IMR-90 (cell line): ENCODE measurements at regions not wholly inside any gene's neighbourhood (a gene's known extent, or its start where the extent isn't known, plus 50 kb on each side); places are given as distances from the start of the nearest gene placed in this dataset.

Source experiments
- ATAC-seq: fragments of 200-7000 bp; cut with Tn5 transposase; 2 replicates; pipeline ENCODE4 v1.9.1; 2020; ENCODE audit warnings: low read depth, mild to moderate bottlenecking, moderate library complexity
- BruUV-seq: library from RNA; stranded (reverse); fragments of 400-500 nt; replicated peaks from 2 replicates; lab custom pipeline; 2021; lab: Mats Ljungman, UMichigan
- CTCF ChIA-PET: fragments of 300-600 bp; formaldehyde crosslinking; extraction: SDS; loops from one replicate; lab custom pipeline; 2021; ENCODE audit warnings: antibody characterized with exemption; lab: Yijun Ruan, JAX
- POLR2A ChIA-PET: fragments of 300-600 bp; sonication (Branson Sonifier 250); formaldehyde crosslinking; loops from one replicate; lab custom pipeline; 2022; ENCODE audit warnings: antibody characterized with exemption; ENCODE audit not compliant: unreplicated experiment; lab: Charles Lee
- DNase-seq: peaks from one replicate; pipeline ENCODE4 v3.0.0; 2013
- H2AFZ ChIP-seq: replicated peaks from 2 replicates; pipeline ENCODE3; 2013; ENCODE audit warnings: low read length, mild to moderate bottlenecking; ENCODE audit not compliant: poor library complexity
- H2AK5ac ChIP-seq: 2 replicates; pipeline ENCODE4 v1.6.1; 2013; ENCODE audit warnings: low read depth, low read length, inconsistent platforms
- H2AK9ac ChIP-seq: replicated peaks from 2 replicates; pipeline ENCODE3; 2013; ENCODE audit warnings: mild to moderate bottlenecking, low read depth, low read length, moderate library complexity; ENCODE audit not compliant: poor library complexity
- H2BK120ac ChIP-seq: 2 replicates; pipeline ENCODE4 v1.6.1; 2013; ENCODE audit warnings: low read depth, low read length, inconsistent platforms
- H2BK15ac ChIP-seq: 3 replicates; pipeline ENCODE4 v1.6.1; 2013; ENCODE audit warnings: low read depth, low read length, inconsistent platforms
- H2BK20ac ChIP-seq: 2 replicates; pipeline ENCODE4 v1.6.1; 2013; ENCODE audit warnings: low read depth, mild to moderate bottlenecking, inconsistent platforms, low read length, moderate library complexity
- H2BK5ac ChIP-seq: 2 replicates; pipeline ENCODE4 v1.6.1; 2013; ENCODE audit warnings: mild to moderate bottlenecking, low read depth, low read length, inconsistent platforms; ENCODE audit not compliant: poor library complexity, severe bottlenecking
- H3K14ac ChIP-seq: replicated peaks from 2 replicates; pipeline ENCODE4 v1.6.1; 2013; ENCODE audit warnings: low read depth, low read length, inconsistent platforms
- H3K18ac ChIP-seq: 2 replicates; pipeline ENCODE4 v1.6.1; 2013; ENCODE audit warnings: low read depth, low read length, control low read depth
- H3K23ac ChIP-seq: 2 replicates; pipeline ENCODE4 v1.6.1; 2013; ENCODE audit warnings: low read depth, low read length, inconsistent platforms
- H3K27ac ChIP-seq: 2 replicates; pipeline ENCODE4 v1.5.1; 2013; ENCODE audit warnings: mild to moderate bottlenecking, control low read depth, low read length; ENCODE audit not compliant: insufficient read depth
- H3K27me3 ChIP-seq: 2 replicates; pipeline ENCODE4 v1.6.1; 2013; ENCODE audit warnings: low read length; ENCODE audit not compliant: control insufficient read depth, insufficient read depth
- H3K36me3 ChIP-seq: 2 replicates; pipeline ENCODE4 v1.6.1; 2013; ENCODE audit warnings: low read length, mixed read lengths; ENCODE audit not compliant: control insufficient read depth, insufficient read depth
- H3K4ac ChIP-seq: 2 replicates; pipeline ENCODE4 v1.6.1; 2013; ENCODE audit warnings: low read depth, low read length, inconsistent platforms
- H3K4me1 ChIP-seq: 2 replicates; pipeline ENCODE4 v1.6.1; 2013; ENCODE audit warnings: low read length, mixed read lengths; ENCODE audit not compliant: control insufficient read depth, insufficient read depth
- H3K4me2 ChIP-seq: 2 replicates; pipeline ENCODE4 v1.6.1; 2013; ENCODE audit warnings: low read depth, mild to moderate bottlenecking, control low read depth, low read length, moderate library complexity
- H3K4me3 ChIP-seq: 2 replicates; pipeline ENCODE4 v1.5.1; 2013; ENCODE audit warnings: low read depth, mild to moderate bottlenecking, control low read depth, low read length, moderate library complexity; ENCODE audit not compliant: insufficient read depth
- H3K56ac ChIP-seq: 2 replicates; pipeline ENCODE4 v1.6.1; 2013; ENCODE audit warnings: low read length, inconsistent platforms; ENCODE audit not compliant: insufficient read depth; ENCODE audit errors: extremely low read depth
- H3K79me1 ChIP-seq, 2 experiments: 2 replicates each; pipeline ENCODE4 v1.6.1; 2013; ENCODE audit warnings: low read length in 2 of 2, inconsistent platforms in 1 of 2, low read depth in 1 of 2
- H3K9ac ChIP-seq: 2 replicates; pipeline ENCODE4 v1.6.1; 2013; ENCODE audit warnings: low read depth, low read length, control low read depth
- H3K9me1 ChIP-seq: 2 replicates; pipeline ENCODE4 v1.6.1; 2013; ENCODE audit warnings: low read length, inconsistent platforms; ENCODE audit not compliant: insufficient read depth
- H3K9me3 ChIP-seq: 2 replicates; pipeline ENCODE4 v1.6.1; 2013; ENCODE audit warnings: low read length; ENCODE audit not compliant: control insufficient read depth, insufficient read depth
- H4K20me1 ChIP-seq: 2 replicates; pipeline ENCODE4 v1.6.1; 2013; ENCODE audit warnings: low read length, inconsistent platforms; ENCODE audit not compliant: insufficient read depth
- H4K5ac ChIP-seq: 2 replicates; pipeline ENCODE4 v1.6.1; 2013; ENCODE audit warnings: mild to moderate bottlenecking, low read depth, low read length, control low read depth
- H4K8ac ChIP-seq, 2 experiments: 2 replicates each; pipeline ENCODE4 v1.6.1; 2013; ENCODE audit warnings: low read depth in 2 of 2, low read length in 2 of 2, control low read depth in 1 of 2, inconsistent platforms in 1 of 2
- H4K91ac ChIP-seq: 2 replicates; pipeline ENCODE4 v1.6.1; 2013; ENCODE audit warnings: low read depth, low read length, inconsistent platforms; ENCODE audit not compliant: insufficient read depth
- BHLHE40 ChIP-seq: fragments of 150-350 bp; IDR thresholded peaks from 2 replicates; pipeline ENCODE4 v1.6.1; 2016; ENCODE audit warnings: mild to moderate bottlenecking, low read depth, low read length
- CEBPB ChIP-seq: IDR thresholded peaks from 2 replicates; pipeline ENCODE4 v1.6.1; 2012; ENCODE audit warnings: low read depth, low read length, improper control_type of control experiment
- FOS ChIP-seq: fragments of 150-350 bp; IDR thresholded peaks from 2 replicates; pipeline ENCODE4 v1.6.1; 2016; ENCODE audit warnings: low read depth, low read length
- MAFK ChIP-seq: IDR thresholded peaks from 2 replicates; pipeline ENCODE4 v1.6.1; 2012; ENCODE audit warnings: low read depth, low read length, improper control_type of control experiment
- MAZ ChIP-seq: IDR thresholded peaks from 2 replicates; pipeline ENCODE4 v1.6.1; 2012; ENCODE audit warnings: low read depth, mild to moderate bottlenecking, low read length, improper control_type of control experiment, moderate library complexity, borderline replicate concordance
- NFE2L2 ChIP-seq: fragments of 150-350 bp; IDR thresholded peaks from 2 replicates; pipeline ENCODE4 v1.6.1; 2016; ENCODE audit warnings: low read depth, mild to moderate bottlenecking, low read length
- POLR2A ChIP-seq: IDR thresholded peaks from 2 replicates; pipeline ENCODE4 v1.6.1; 2012; ENCODE audit warnings: mild to moderate bottlenecking, low read depth, low read length
- RAD21 ChIP-seq: IDR thresholded peaks from 2 replicates; pipeline ENCODE4 v1.6.1; 2012; ENCODE audit warnings: low read length, improper control_type of control experiment
- RCOR1 ChIP-seq: IDR thresholded peaks from 2 replicates; pipeline ENCODE4 v1.6.1; 2012; ENCODE audit warnings: mild to moderate bottlenecking, low read length, improper control_type of control experiment; ENCODE audit not compliant: insufficient replicate concordance
- RFX5 ChIP-seq: IDR thresholded peaks from 2 replicates; pipeline ENCODE4 v1.8.0; 2012; ENCODE audit warnings: low read depth, mild to moderate bottlenecking, low read length, moderate library complexity
- WGBS, 2 experiments: methylation state at CpG; one replicate each; pipeline versions ENCODE4 v1.1.5 to v1.1.7; 2013; ENCODE audit warnings: missing lambda C conversion rate in 2 of 2; ENCODE audit not compliant: insufficient read length in 1 of 2; ENCODE audit errors: extremely low coverage in 2 of 2; 5-methylcytosine and 5-hydroxymethylcytosine counted together
- dilution Hi-C: fragments of 300-500 bp; cut with HindIII; formaldehyde crosslinking; loops from one replicate; pipeline ENCODE4 v1.14.3; 2018; ENCODE audit warnings: low sequenced_read_pairs; ENCODE audit not compliant: unreplicated experiment
- in situ Hi-C: fragments of 300-500 bp; cut with MboI; formaldehyde crosslinking; loops from 3 replicates; pipeline ENCODE4 v1.14.3; 2019; ENCODE audit warnings: low sequenced_read_pairs, inconsistent platforms, mixed read lengths
- intact Hi-C: fragments of 100-400 bp; cut with micrococcal nuclease; formaldehyde crosslinking; loops from 2 replicates; pipeline ENCODE4 v1.10.0; 2022
- TF ChIP-seq, protein P1 (sequence below): fragments of 150-350 bp; IDR thresholded peaks from 2 replicates; pipeline ENCODE4 v1.6.1; 2016; ENCODE audit warnings: low read depth, mild to moderate bottlenecking, low read length, moderate library complexity, borderline replicate concordance
- TF ChIP-seq, protein P2 (sequence below): conservative IDR thresholded peaks from 2 replicates; pipeline ENCODE4 v1.5.1; 2012; ENCODE audit warnings: mild to moderate bottlenecking, low read depth, low read length, improper control_type of control experiment
- TF ChIP-seq, protein P3 (sequence below): fragments of 150-350 bp; IDR thresholded peaks from 2 replicates; pipeline ENCODE4 v1.6.1; 2017; ENCODE audit warnings: mild to moderate bottlenecking, antibody characterized with exemption, low read length, low read depth

DNA sequence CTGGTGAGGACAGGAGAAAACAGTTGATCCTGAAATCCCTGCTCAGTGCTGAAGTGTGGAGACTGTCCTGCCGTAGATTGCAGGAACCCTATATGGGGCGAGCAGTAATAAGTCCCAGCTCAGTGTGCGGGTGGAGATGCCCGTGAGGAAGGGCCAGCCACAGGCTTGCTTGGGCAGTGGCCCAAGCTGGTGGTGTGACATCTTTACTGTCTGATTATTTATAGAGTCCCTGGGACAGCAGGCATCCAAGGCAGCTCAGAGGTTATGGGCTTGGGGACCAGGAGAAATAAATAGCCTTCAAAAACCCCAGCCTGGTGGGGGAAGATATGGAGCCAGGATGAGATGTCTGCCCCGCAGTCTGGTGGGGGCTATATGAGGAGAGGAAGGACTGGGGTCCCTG lies 170.7 kb upstream of the POU3F1 start:
- no peak overlapping the region for H3K14ac ChIP-seq
- H3K27ac ChIP-seq: no peak overlapping the region
- no peak overlapping the region for H2BK15ac ChIP-seq
- 34% methylated on average over 3 of the region's 5 CpGs; no CpG with 5 or more reads in 1 of the 2 experiments for WGBS, 2 experiments
- H2AK5ac ChIP-seq: no peak overlapping the region
- dilution Hi-C loops (no loop called here), in situ Hi-C loops (no loop called here), intact Hi-C loops (no loop called here)
- H4K91ac ChIP-seq: no peak overlapping the region
- no peak overlapping the region for H3K23ac ChIP-seq
- CTCF ChIA-PET: no interaction called here
- no peak overlapping the region for H2BK120ac ChIP-seq
- DNase-seq: no peak
- H3K79me1 ChIP-seq: no peaks in the 10 kb centered on the region
- H4K8ac ChIP-seq: no peak overlapping the region
- TF ChIP-seq MAZ (no peak), FOS (no peak), CEBPB (no peak), RCOR1 (no peak), MAFK (no peak), RFX5 (no peak), NFE2L2 (no peak), POLR2A (no peak), BHLHE40 (no peak), RAD21 (no peak)
- TF ChIP-seq, protein P1, sequence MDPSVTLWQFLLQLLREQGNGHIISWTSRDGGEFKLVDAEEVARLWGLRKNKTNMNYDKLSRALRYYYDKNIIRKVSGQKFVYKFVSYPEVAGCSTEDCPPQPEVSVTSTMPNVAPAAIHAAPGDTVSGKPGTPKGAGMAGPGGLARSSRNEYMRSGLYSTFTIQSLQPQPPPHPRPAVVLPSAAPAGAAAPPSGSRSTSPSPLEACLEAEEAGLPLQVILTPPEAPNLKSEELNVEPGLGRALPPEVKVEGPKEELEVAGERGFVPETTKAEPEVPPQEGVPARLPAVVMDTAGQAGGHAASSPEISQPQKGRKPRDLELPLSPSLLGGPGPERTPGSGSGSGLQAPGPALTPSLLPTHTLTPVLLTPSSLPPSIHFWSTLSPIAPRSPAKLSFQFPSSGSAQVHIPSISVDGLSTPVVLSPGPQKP: no peak
- TF ChIP-seq, protein P2, sequence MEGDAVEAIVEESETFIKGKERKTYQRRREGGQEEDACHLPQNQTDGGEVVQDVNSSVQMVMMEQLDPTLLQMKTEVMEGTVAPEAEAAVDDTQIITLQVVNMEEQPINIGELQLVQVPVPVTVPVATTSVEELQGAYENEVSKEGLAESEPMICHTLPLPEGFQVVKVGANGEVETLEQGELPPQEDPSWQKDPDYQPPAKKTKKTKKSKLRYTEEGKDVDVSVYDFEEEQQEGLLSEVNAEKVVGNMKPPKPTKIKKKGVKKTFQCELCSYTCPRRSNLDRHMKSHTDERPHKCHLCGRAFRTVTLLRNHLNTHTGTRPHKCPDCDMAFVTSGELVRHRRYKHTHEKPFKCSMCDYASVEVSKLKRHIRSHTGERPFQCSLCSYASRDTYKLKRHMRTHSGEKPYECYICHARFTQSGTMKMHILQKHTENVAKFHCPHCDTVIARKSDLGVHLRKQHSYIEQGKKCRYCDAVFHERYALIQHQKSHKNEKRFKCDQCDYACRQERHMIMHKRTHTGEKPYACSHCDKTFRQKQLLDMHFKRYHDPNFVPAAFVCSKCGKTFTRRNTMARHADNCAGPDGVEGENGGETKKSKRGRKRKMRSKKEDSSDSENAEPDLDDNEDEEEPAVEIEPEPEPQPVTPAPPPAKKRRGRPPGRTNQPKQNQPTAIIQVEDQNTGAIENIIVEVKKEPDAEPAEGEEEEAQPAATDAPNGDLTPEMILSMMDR: no peak
- TF ChIP-seq, protein P3, sequence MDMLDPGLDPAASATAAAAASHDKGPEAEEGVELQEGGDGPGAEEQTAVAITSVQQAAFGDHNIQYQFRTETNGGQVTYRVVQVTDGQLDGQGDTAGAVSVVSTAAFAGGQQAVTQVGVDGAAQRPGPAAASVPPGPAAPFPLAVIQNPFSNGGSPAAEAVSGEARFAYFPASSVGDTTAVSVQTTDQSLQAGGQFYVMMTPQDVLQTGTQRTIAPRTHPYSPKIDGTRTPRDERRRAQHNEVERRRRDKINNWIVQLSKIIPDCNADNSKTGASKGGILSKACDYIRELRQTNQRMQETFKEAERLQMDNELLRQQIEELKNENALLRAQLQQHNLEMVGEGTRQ: no peak
- no peaks in the 10 kb centered on the region for H3K9me3 ChIP-seq
- no peak overlapping the region for H3K9ac ChIP-seq
- no peaks in the 10 kb centered on the region; the same call in 1 of the 2 replicates for H3K27me3 ChIP-seq
- no peaks in the 10 kb centered on the region; the same call in 1 of the 2 replicates for H3K4me1 ChIP-seq
- no TSS peak for BruUV-seq
- no peaks in the 10 kb centered on the region for H3K9me1 ChIP-seq
- no peak overlapping the region for H2BK5ac ChIP-seq
- H4K5ac ChIP-seq: no peak overlapping the region
- H3K36me3 ChIP-seq: no peaks in the 10 kb centered on the region
- H3K4ac ChIP-seq: no peak overlapping the region
- H3K4me3 ChIP-seq: no peak overlapping the region
- H3K56ac ChIP-seq: no peak overlapping the region
- no peak overlapping the region for H2BK20ac ChIP-seq
- POLR2A ChIA-PET: no interaction called here
- no peak overlapping the region for H2AFZ ChIP-seq
- H3K4me2 ChIP-seq: no peak overlapping the region
- no peaks in the 10 kb centered on the region for H4K20me1 ChIP-seq
- no peak for ATAC-seq
- no peak overlapping the region for H3K18ac ChIP-seq
- no peak overlapping the region for H2AK9ac ChIP-seq
